ENCODE measurements at regions not wholly inside any gene's neighbourhood (a gene's known extent, or its start where the extent isn't known, plus 50 kb on each side); places are given as distances from the start of the nearest gene placed in this dataset.

DNA sequence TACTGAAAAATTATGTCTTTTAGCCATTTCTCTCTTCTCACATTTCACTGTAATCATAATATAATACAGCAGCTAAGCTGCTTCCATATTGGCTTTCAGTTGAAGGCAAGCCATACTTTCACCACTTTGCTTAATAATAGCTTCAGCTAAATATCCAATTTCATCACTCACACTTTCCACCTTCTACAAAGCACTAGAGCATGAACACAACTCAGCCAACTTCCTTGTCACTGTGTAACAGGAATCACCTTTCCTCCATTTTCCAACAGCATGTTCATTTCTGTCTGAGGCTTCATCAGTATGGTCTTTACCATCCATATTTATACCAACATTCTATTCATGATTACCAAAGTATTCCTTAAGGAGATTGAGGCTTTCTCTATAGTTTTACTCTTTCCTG is 219.8 kb upstream of the CTSO start:
- Mint-ChIP-seq H3K36me3 (ENCODE audit: low read depth) (no peaks in the 10 kb centered on the region), H3K4me1 (no peaks in the 10 kb centered on the region), H3K9me3 (ENCODE audit: low read depth) (no peaks in the 10 kb centered on the region), H3K27ac (no peak overlapping the region), H3K27me3 (no peaks in the 10 kb centered on the region), H3K4me3 (no peak overlapping the region)
- no peak for DNase-seq
- POLR2A ChIA-PET: no interaction called here
- CTCF ChIA-PET: interaction anchor here (0.6 kb wide), 1 partner anchor 47 kb away, joined by 3 read pairs; no protein-coding TSS in a partner anchor
- intact Hi-C loops (cut with DNase I, micrococcal nuclease): no loop called here
- ATAC-seq: no peak

DNA sequence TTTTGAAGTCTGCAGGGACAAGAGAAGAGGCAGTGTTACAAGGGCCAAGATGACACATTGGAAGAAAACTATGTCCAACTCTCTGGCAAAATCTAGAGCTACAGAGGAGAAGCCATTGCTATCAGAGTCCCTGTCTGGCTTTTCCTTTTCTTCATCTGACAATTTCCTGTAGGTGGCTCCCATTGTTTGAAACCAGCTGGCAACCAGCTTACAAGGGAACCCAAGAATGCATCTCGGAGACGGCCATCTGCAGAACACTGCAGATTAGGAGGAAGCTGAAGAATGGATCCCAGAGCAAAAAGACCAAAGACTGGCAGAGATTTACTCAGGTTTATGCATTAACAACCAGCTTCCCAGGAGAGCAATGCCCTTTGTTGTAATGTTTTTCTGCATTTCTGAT is 216.2 kb upstream of the CTSO start:
- Mint-ChIP-seq H3K4me3 (no peak overlapping the region), H3K9me3 (ENCODE audit: low read depth) (no peaks in the 10 kb centered on the region), H3K4me1 (no peaks in the 10 kb centered on the region), H3K27ac (no peak overlapping the region), H3K36me3 (ENCODE audit: low read depth) (no peaks in the 10 kb centered on the region), H3K27me3 (no peaks in the 10 kb centered on the region)
- POLR2A ChIA-PET: no interaction called here
- CTCF ChIA-PET: interaction anchor here (0.7 kb wide), 1 partner anchor 1569 kb away, joined by 3 read pairs; no protein-coding TSS in a partner anchor
- intact Hi-C loops (cut with DNase I, micrococcal nuclease): loop anchor here in 1 of 2 experiments (10.0 kb wide), 1 partner anchor 1035 kb away; no protein-coding TSS in a partner anchor
- DNase-seq: no peak
- ATAC-seq: no peak

DNA sequence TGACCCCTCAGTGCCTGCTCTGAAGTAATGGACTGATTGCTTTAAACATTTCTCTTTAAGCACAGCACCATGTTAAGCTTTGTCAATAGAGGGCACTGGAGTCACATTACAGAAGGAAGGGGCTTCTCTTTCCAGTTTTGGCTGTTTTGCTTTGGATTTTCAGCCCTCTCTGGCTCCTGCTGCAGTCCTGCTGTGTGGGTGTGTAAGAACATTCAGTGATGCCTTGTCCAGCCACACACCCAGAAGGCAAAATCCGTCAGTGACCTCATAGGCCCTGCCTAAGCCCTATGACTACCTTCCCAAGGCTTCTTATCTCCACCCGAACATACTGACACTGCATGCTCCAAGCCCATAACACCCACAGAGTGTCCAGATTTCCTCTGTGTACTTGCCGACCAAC is 215.3 kb upstream of the CTSO start:
- H3K27me3 Mint-ChIP-seq: no peaks in the 10 kb centered on the region
- H3K4me1 Mint-ChIP-seq: no peaks in the 10 kb centered on the region
- no peak overlapping the region for H3K27ac Mint-ChIP-seq
- CTCF ChIA-PET: no interaction called here
- no peaks in the 10 kb centered on the region for H3K36me3 Mint-ChIP-seq (ENCODE audit: low read depth)
- POLR2A ChIA-PET: no interaction called here
- H3K9me3 Mint-ChIP-seq (ENCODE audit: low read depth): no peaks in the 10 kb centered on the region
- intact Hi-C loops (cut with DNase I, micrococcal nuclease): loop anchor here in 1 of 2 experiments (10.0 kb wide), 1 partner anchor 1036 kb away; no protein-coding TSS in a partner anchor
- no peak overlapping the region for H3K4me3 Mint-ChIP-seq
- ATAC-seq (no peak), DNase-seq (no peak)

DNA sequence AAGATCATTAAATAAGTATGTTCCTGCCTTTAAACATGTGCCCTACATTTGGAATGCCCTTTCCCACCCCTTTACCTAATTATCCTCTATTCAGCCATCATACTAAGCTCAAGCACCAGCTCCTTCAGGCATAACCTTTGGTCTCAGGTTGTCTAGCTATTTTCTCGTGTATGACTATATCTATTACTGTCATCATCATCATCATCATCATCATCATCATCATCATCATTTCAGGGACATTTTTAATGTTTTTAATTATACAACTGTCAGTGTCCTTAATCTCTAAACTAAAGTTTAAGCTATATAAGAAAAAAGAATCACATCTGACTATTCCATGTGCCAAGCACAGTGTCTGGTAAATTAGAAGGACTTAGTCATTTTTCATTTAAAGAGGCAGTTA is 214.6 kb upstream of the CTSO start:
- Mint-ChIP-seq H3K27me3 (no peaks in the 10 kb centered on the region), H3K36me3 (ENCODE audit: low read depth) (no peaks in the 10 kb centered on the region), H3K27ac (no peak overlapping the region), H3K9me3 (ENCODE audit: low read depth) (no peaks in the 10 kb centered on the region), H3K4me1 (no peaks in the 10 kb centered on the region), H3K4me3 (no peak overlapping the region)
- intact Hi-C loops (cut with DNase I, micrococcal nuclease): loop anchor here in 1 of 2 experiments (10.0 kb wide), 1 partner anchor 1037 kb away; no protein-coding TSS in a partner anchor
- no peak for ATAC-seq
- CTCF ChIA-PET: no interaction called here
- POLR2A ChIA-PET: no interaction called here
- DNase-seq: no peak

DNA sequence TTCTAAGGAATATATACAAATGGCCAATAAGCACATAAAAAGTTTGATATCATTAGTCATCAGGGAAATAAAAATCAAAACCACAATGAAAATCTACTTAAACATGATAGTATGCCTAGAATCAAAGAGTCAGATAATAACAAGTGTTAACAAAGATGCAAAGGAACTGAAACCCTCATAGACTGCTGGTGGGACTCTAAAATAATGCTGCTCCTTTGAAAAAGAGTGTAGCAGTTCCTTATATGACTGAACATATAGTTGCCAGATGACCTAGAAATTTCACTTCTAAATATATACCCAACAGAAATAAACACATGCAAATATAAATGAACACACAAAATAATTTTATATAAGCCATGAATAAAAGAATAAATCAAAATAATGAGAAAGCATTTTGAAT is 205.1 kb upstream of the CTSO start:
- no peaks in the 10 kb centered on the region for H3K9me3 Mint-ChIP-seq (ENCODE audit: low read depth)
- POLR2A ChIA-PET: no interaction called here
- no peak overlapping the region for H3K27ac Mint-ChIP-seq
- H3K36me3 Mint-ChIP-seq (ENCODE audit: low read depth): no peaks in the 10 kb centered on the region
- intact Hi-C loops (cut with DNase I, micrococcal nuclease): no loop called here
- CTCF ChIA-PET: no interaction called here
- H3K27me3 Mint-ChIP-seq: no peaks in the 10 kb centered on the region
- no peak for ATAC-seq
- DNase-seq: no peak
- H3K4me1 Mint-ChIP-seq: no peaks in the 10 kb centered on the region
- H3K4me3 Mint-ChIP-seq: no peak overlapping the region

DNA sequence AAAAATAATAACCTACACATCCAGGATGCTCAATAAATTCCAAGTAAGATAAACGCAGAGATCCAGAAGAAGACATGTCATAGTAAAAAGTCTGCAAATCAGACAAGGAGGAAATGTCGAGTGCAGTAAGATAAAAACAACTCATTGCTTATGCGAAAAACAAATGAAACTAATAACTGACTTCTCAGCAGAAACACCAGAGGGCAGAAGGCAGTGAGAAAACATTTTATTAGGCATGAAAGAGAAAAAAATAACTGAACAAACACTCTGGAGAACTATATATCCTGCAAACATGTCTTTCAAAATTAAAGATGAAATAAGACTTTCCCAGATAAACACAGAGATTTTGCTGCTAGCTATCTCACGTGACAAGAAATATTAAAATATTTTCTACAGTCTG is 201.3 kb upstream of the CTSO start:
- Mint-ChIP-seq H3K4me1 (no peaks in the 10 kb centered on the region), H3K27me3 (peaks cover 2% of the 10 kb centered on the region), H3K27ac (no peak overlapping the region), H3K4me3 (no peak overlapping the region), H3K9me3 (ENCODE audit: low read depth) (no peaks in the 10 kb centered on the region), H3K36me3 (ENCODE audit: low read depth) (no peaks in the 10 kb centered on the region)
- intact Hi-C loops (cut with DNase I, micrococcal nuclease): no loop called here
- DNase-seq (no peak), ATAC-seq (no peak)
- ChIA-PET POLR2A (no interaction called here), CTCF (no interaction called here)

DNA sequence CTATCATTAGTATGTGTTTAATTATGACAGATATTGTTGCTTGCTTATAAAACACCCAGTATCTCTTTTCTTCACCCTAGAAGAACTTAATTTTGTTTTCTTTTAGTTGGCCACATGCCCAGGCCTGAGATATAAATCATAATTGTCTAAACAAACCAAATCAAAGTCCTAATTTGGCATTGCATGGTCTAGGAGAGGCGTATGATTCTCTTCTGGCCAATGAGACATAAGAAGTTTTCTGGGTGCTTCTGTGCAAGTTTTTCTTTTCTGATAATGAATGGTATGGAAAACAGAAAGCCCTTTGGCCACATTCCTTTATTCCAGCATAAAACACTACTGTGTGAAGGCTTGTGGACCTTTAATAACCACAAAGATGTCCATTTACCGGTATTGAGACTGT is 192.9 kb upstream of the CTSO start:
- no peaks in the 10 kb centered on the region for H3K27me3 Mint-ChIP-seq
- DNase-seq: no peak
- CTCF ChIA-PET: no interaction called here
- intact Hi-C loops (cut with DNase I, micrococcal nuclease): no loop called here
- H3K4me1 Mint-ChIP-seq: no peaks in the 10 kb centered on the region
- H3K27ac Mint-ChIP-seq: no peak overlapping the region
- no peak for ATAC-seq
- POLR2A ChIA-PET: no interaction called here
- no peaks in the 10 kb centered on the region for H3K9me3 Mint-ChIP-seq (ENCODE audit: low read depth)
- no peaks in the 10 kb centered on the region for H3K36me3 Mint-ChIP-seq (ENCODE audit: low read depth)
- H3K4me3 Mint-ChIP-seq: no peak overlapping the region

DNA sequence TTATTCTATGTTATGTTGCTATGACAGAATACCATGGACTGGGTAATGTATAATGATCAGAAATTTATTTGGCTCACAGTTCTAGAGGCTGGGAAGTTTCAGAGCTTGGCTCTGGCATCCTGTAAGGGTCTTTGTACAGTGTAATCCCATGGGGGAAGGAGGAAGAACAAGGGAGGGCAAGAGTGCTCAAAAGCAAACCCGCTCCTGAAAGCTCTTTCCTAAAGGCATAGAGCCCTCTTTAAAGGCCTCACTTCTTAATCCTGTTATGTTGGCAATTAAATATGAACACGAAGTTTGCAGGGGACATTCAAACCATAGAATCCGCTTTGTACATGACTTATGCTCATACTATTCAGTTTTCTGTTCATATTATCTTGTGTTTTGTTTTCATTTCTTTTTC is 191.3 kb upstream of the CTSO start:
- H3K4me3 Mint-ChIP-seq: no peak overlapping the region
- ChIA-PET POLR2A (no interaction called here), CTCF (no interaction called here)
- no peaks in the 10 kb centered on the region for H3K9me3 Mint-ChIP-seq (ENCODE audit: low read depth)
- no peak for ATAC-seq
- no peak overlapping the region for H3K27ac Mint-ChIP-seq
- no peaks in the 10 kb centered on the region for H3K4me1 Mint-ChIP-seq
- H3K36me3 Mint-ChIP-seq (ENCODE audit: low read depth): no peaks in the 10 kb centered on the region
- intact Hi-C loops (cut with DNase I, micrococcal nuclease): no loop called here
- no peak for DNase-seq
- no peaks in the 10 kb centered on the region for H3K27me3 Mint-ChIP-seq

DNA sequence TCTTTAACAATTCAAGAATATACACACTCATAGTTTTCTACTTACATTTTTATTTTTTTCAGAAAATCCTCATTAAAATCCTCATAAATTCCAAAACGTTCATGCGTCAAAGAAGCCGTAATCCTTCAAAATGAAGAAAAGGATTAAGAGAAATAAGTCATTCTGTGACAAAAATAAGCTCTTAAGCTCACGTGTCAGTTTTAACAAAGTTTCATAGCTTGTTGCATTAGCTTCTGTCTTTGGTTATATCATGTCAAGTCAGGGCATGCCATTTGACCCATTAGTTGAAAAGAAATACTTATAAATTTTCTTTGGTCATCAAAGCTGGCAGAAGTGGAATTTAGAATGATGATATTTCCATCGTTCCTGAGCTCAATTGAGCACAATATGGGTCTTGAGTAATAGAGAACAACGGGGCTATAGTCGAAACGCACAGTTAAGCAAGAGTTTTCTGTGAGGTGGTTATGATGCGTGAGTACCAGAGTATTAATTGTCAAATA is 185.2 kb upstream of the CTSO start:
- Mint-ChIP-seq H3K36me3 (ENCODE audit: low read depth) (no peaks in the 10 kb centered on the region), H3K27ac (no peak overlapping the region), H3K9me3 (ENCODE audit: low read depth) (no peaks in the 10 kb centered on the region), H3K27me3 (no peaks in the 10 kb centered on the region), H3K4me3 (no peak overlapping the region), H3K4me1 (no peaks in the 10 kb centered on the region)
- intact Hi-C loops (cut with DNase I, micrococcal nuclease): no loop called here
- no peak for ATAC-seq
- DNase-seq: no peak
- CTCF ChIA-PET: interaction anchor here (0.6 kb wide), 1 partner anchor 1169 kb away, joined by 3 read pairs; no protein-coding TSS in a partner anchor
- POLR2A ChIA-PET: no interaction called here

DNA sequence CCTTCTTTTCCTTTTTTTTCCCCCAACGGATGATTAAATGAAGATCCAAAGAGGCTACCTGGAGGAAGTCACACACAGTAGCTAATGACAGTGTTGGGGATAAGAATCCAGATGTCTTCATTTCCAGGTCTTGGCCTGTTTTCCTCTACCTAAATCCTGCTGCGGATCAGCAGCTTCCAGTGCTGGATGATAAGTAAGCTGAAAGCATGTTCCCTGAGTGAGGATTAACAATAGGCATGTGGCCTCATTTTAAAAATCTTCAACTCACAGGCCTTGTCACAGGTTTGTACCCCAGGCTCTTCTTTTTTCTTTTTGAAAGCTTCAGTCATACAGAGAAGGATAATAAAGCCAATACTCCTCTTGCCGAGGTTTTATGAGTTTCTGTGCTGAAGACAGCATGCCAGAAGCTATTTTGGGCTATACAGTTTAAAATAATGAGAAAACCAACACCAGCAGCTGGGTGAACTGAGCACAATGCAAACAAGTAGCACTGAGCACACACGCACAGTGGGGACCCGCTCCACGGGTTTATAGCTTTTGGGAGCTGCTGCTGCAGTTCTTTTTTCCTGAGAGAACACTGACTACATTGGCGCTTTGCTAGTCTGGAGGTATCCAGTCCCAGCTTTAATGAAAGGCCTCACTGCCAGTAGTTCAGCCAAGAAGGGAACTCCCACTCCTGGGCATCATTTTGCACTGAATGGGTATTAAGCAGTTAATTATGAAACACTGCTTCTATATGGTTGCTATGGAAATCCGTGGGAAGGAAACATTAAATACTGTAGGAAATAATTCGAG is 184.2 kb upstream of the CTSO start:
- intact Hi-C loops (cut with DNase I, micrococcal nuclease): no loop called here
- no peaks in the 10 kb centered on the region for H3K9me3 Mint-ChIP-seq (ENCODE audit: low read depth)
- ChIA-PET CTCF (interaction anchor here (0.7 kb wide), 1 partner anchor 13 kb away, joined by 3 read pairs; no protein-coding TSS in a partner anchor), POLR2A (no interaction called here)
- ATAC-seq (no peak), DNase-seq (no peak)
- H3K4me3 Mint-ChIP-seq: no peak overlapping the region
- no peaks in the 10 kb centered on the region for H3K36me3 Mint-ChIP-seq (ENCODE audit: low read depth)
- no peak overlapping the region for H3K27ac Mint-ChIP-seq
- H3K27me3 Mint-ChIP-seq: no peaks in the 10 kb centered on the region
- no peaks in the 10 kb centered on the region for H3K4me1 Mint-ChIP-seq

DNA sequence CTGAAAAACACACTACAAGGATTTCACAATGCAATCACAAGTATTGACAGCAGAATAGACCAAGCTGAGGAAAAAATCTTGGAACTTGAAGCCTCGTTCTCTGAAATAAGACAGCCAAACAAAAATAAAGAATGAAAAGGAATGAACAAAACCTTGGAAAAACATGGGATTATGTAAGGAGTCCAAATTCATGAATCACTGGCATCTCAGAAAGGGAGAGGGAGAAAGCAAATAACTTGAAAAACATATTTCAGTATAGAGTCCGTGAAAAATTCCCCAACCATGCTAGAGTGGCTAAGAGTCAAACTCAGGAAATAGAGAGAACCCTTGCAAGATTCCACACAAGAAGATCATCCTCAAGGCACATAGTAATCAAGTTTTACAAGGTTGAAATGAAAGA is 178.5 kb upstream of the CTSO start:
- Mint-ChIP-seq H3K27ac (no peak overlapping the region), H3K36me3 (ENCODE audit: low read depth) (no peaks in the 10 kb centered on the region), H3K27me3 (no peaks in the 10 kb centered on the region), H3K9me3 (ENCODE audit: low read depth) (peaks cover 2% of the 10 kb centered on the region), H3K4me1 (no peaks in the 10 kb centered on the region), H3K4me3 (no peak overlapping the region)
- no peak for DNase-seq
- POLR2A ChIA-PET: no interaction called here
- intact Hi-C loops (cut with DNase I, micrococcal nuclease): no loop called here
- ATAC-seq: no peak
- CTCF ChIA-PET: no interaction called here

DNA sequence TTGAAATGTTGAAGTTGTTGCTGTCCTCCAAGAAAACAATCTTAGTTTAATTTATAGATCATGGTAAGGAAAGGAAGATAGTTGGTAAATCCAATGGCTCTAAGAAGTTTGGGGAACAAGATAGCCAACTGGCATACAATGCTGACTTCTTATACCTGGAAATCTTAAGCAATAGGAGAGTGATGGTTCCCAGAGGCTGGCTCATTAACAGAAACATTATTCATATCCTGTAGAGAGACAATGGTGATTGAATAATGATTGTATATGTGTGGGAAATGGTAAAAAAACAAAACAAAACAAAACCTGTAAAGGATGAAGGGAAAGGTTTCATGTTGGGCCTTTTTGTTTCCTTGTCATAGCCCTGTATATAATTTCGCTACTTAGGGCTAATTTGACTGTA is 174.9 kb upstream of the CTSO start:
- no peaks in the 10 kb centered on the region for H3K4me1 Mint-ChIP-seq
- peaks cover 11% of the 10 kb centered on the region for H3K9me3 Mint-ChIP-seq (ENCODE audit: low read depth)
- ChIA-PET CTCF (no interaction called here), POLR2A (no interaction called here)
- H3K4me3 Mint-ChIP-seq: no peak overlapping the region
- H3K27me3 Mint-ChIP-seq: no peaks in the 10 kb centered on the region
- ATAC-seq: no peak
- H3K27ac Mint-ChIP-seq: no peak overlapping the region
- intact Hi-C loops (cut with DNase I, micrococcal nuclease): no loop called here
- no peaks in the 10 kb centered on the region for H3K36me3 Mint-ChIP-seq (ENCODE audit: low read depth)
- no peak for DNase-seq
